ENCODE measurements at regions not wholly inside any gene's neighbourhood (a gene's known extent, or its start where the extent isn't known, plus 50 kb on each side); places are given as distances from the start of the nearest gene placed in this dataset.

DNA sequence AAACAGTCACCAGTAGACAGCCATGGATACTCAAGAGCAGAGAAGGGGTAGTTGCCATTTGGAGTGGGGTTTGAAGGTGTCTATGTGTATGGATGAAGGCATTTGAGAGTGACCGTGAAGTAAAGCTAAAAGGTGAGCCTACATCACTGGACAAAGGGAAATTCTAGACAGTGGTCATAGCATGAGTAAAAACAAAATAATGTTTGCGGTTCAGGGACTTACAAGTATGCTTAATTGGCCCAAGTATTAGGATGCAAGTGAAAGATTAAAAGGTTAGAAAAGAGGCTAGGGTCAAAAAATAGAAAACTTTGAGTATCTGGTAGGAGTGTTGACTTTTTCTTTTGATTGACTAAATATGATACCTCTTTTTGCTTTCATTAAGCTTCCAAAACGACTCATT lies 238.1 kb upstream of the SLC8A1 start:
- TF ChIP-seq CTCF (IDR thresholded peaks at IDR 0.05 in 8 of 11, conservative IDR thresholded peaks at IDR 0.05 in 3 of 11) (no peak), POLR2A (IDR thresholded peaks at IDR 0.05) (no peak)
